Stimulated activated CD8-positive, alpha-beta memory T cell treated with anti-CD3 and anti-CD28 coated beads, Interleukin-15, amount 100 ng/mL, for 4 hours (primary cell): ENCODE measurements at regions not wholly inside any gene's neighbourhood (a gene's known extent, or its start where the extent isn't known, plus 50 kb on each side); places are given as distances from the start of the nearest gene placed in this dataset.

Experiments
- DNase-seq, 2 donors: peaks; one replicate each; pipeline ENCODE4 v3.0.0-alpha.2; 2020; ENCODE audit warnings: low read depth in 2 of 2

DNA sequence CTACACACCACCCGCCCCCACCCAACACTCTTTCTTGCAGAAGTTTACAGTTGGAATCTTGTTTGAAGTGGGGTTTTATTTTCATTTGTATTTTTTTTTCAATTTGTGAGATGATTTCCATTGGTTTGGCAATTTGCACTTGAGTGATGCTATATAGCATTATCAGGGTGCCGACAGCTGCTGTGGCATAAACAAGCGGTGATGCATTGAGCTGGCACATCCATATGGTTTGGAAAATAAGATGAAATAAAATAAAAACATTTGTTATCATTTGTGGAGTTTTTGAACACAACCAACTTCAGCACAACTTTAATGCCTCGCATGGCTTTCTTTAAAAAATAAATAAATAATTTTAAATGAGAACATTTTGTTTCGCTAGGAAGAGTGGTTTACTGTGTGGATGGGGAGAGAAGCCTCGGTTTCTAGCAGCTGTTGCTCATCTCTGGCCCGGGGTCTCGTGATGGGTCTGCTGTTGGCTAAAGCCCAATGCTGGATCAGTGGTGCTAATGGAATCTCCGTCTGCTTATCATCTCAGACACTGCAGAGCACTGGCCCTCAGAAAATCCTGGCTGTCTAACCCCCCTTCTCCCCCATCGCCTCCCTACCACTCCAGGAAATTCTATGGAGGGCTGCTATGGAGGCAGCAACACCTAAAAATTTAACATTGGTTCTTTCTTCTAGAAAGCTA lies 192.3 kb upstream of the MAF start:
- no peak for DNase-seq

DNA sequence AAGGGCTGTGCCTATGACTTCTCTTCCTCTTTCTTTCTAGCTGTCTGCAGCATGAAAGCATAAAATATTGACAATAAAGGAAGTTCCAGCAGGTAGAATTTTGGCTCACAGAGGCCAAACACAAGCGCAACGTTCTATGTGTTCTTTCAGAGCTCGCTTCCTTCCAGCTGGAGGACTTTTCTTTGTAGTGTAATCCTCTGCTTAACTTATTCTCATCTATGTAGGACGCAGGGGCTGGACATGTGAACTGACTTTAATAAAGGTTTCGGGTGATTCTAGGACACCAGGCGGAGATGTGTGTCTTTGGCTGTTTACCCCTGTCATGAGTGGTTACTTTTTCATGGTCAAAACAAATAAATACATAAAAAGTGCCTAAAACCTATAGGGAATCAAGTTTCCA lies 191.5 kb upstream of the MAF start:
- no peak for DNase-seq

DNA sequence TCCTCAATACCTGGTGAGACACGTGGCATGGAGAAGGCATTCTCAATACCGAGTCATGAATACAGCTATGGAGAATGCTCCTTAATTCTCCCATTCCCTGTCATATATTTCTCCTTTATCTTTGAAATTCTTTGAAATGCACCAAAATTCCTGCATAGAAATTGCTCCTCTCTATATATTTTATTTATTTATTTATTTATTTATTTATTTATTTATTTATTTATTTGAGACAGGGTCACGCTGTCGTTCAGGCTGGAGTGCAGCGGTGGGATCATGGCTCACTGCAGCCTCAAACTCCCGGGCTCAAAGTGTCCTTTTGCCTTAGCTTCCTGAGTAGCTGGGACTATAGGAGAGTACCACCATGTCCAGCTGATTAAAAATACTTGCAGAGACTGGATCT lies 190.3 kb upstream of the MAF start:
- no peak for DNase-seq

GRCh38 chr16:79788949-79789348 lies 188.4 kb upstream of the MAF start:
- DNase-seq, result no peak

DNA sequence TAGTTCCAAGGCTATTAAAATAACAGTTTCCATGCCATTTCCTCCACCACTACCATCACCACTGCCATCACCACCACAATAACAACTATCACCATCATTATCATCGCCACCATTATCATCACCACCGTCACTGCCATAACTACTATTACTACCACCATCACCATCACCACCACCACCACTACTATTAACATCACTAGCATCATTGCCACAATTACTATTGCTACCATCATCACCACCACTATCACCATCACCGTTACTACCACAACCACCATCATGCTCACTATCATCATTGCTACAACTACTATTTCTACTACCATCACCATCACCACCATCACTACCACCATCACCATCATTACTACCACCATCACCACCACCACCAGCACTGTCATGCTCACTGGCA lies 185.9 kb upstream of the MAF start:
- no peak for DNase-seq

DNA sequence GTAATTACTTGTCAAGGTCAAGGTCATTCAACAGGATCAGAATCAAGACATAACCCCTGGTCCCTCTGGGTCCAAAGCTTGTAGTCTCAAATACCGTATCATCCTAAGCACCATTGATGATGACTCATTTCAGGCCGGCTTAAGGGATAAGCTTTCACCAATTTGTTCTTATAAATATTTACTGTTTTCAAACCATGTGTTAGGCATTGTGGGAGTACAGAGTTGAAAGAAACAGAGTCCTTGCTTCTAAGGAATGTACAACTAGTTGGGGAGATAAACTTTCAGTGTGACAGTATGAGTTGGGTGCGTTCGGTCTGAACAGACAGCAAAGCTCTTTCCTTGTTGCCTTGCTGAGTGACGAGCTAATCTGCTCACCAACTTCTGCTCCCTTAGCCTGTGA lies 183.5 kb upstream of the MAF start:
- DNase-seq, result no peak

DNA sequence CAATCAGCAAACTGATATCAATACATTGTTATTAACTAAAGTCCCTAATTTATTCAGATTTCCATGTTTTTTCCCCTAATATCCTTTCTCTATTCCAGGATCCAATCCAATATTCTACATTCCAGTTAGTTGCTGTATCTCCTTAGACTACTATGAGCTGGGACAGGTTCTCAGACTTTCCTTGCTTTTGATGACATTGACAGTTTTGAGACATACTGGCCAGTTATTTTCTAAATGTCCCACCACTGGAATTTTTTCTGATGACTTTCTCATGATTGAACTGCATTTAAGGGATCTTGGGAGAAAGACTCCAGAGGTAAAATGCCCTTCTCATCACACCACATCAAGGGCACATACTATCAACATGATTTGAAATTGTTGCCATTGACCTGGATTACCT lies 177.1 kb upstream of the MAF start:
- DNase-seq, result no peak

- no peak for DNase-seq
Observed at GRCh38 chr16:79776243-79776847, 175.8 kb upstream of the MAF start.

GRCh38 chr16:79772784-79773183 lies 172.2 kb upstream of the MAF start:
- DNase-seq, result no peak

GRCh38 chr16:79772048-79772447 lies 171.5 kb upstream of the MAF start:
- no peak for DNase-seq

DNA sequence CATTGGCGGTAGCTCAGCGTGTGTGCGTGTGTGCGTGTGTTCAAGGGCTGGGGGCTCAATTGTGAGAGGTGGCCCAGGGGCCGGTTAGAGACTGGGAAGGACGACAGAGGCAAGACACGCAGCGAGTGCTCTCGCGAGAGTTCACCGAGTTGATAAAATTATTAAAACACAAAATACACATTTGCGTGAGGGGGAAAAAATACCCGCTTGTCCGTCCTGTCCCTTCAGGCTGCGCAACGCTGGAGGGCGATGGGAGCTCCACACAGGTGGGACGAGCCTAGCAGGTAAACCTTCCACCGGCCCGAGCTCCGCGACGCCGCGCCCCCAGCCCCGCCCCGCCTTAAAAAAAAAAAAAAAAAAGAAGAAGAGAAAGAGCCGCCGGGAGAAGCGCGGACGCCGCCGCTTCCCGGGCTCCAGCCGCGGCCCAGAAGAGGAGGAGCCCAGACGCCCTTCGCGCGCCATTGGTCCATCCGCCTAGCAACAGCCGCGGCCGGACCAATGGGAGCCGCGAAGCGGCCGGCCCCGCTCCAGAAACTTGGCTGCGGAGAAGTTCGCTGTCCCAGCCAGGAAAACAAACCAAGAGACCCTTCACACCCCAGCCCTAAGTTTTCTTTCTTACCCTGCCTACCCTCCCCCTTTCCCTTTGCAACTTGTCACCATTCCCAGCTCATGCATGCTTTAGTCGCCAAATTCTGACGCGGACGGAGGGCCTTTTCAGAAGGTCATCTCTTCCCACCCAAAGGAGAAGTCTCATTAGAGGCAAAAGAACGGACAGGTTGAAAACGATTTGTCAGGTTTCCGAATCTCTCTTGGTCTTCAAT lies 169.9 kb upstream of the MAF start:
- DNase-seq, result peak; percentile 18 to 19

DNA sequence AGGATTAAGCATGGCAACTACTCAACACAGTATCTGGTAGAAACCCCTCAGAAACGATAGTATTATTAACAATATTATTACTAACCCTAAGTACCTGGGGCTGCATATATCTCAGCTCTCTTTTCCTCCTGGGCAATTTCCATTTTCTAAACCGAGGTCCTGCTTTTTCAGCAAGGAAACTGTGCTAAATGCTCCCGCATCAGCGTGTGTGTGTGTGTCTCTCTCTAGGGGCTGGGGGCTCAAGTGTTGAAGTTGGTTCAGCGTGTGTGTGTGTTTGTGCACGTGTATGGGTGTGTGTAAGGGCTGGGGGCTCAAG lies 169.3 kb upstream of the MAF start:
- no peak for DNase-seq

GRCh38 chr16:79769270-79769927 lies 168.9 kb upstream of the MAF start:
- DNase-seq, result no peak

GRCh38 chr16:79768276-79768970 lies 167.9 kb upstream of the MAF start:
- no peak for DNase-seq

GRCh38 chr16:79767421-79768275 lies 167.1 kb upstream of the MAF start:
- DNase-seq, result no peak

DNA sequence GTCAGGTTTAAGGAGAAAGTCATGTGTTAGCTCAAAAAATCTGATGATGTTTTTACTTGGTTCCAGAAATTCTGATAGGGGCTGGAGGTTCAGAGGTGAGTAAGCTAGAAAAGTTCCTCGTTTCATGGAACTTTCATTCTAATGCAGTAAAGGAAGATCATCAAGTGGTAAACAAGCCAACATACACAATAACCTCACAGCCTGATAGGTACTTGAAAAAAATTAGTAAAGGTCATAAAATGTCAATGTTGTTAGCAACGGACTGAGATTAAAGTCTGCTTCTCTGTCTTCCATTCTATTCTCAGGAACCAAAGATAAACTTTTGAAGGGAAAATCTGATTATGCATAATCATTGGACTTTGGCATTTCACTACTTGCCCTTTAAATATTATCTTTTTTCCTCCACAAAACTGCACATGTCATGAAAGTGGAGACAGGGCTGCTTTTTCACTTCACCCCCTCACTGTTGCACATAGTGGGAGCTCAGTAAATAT lies 165.4 kb upstream of the MAF start:
- no peak for DNase-seq

DNA sequence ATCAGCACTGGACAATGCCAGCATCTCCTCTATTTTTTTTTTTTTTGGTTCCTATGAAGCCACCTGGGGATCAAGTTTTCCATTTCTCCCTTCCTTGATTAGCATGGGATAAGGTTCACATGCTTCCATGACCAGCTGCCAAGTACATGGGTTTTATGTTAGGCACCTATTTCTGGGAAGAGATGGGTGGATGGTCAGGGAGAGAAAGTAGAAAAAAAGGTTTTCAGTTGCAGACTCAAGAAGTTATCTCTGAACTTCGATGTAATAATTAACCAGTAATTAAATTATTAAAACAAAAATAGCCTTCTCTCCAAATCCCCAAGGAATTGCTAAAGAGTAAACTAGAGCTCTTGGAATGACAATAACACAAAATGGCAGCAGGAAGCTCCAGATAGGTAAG lies 164.9 kb upstream of the MAF start:
- DNase-seq, result no peak

DNA sequence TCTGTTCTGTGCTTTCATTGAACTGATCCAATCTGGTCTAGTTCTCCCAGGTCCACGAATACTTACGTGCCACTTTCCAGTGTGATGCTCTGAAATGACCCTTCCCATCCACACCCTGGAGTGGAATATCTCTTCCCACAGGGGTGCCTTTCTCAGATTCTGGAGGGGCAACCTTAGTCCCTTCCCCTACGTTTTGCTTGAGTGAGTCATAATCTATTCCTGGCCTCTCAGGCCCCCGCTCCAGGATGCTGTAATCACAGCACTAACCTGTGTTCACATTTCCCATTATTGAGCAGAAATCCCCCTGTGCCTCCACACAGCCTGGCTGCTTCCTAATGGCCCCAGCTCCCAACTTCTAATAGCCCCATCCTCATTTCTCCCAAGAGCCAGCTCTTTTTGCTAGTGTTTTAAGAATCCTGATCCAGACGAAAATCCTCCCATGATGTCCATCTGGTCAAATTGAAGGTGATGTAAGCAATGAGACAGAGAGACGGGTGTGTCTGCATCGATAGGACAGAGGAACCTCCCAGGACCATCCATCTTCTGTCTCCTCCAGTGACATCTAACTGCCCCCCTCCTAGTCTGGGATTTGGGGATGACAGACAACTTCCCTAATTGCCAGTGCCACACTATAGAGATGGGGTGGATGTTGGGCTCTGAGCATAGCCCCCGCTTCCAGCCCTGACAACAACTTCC lies 164.0 kb upstream of the MAF start:
- DNase-seq, result no peak

GRCh38 chr16:79762217-79762616 lies 161.7 kb upstream of the MAF start:
- no peak for DNase-seq

GRCh38 chr16:79758615-79759346 lies 158.2 kb upstream of the MAF start:
- no peak for DNase-seq
